Stimulated activated CD4-positive, alpha-beta T cell treated with anti-CD3 and anti-CD28 coated beads, Interleukin-1b, Interleukin-23, amount 100 ng/mL, for 1 hour (primary cell): ENCODE measurements at regions not wholly inside any gene's neighbourhood (a gene's known extent, or its start where the extent isn't known, plus 50 kb on each side); places are given as distances from the start of the nearest gene placed in this dataset.

Experiments
- DNase-seq, 2 donors: peaks; one replicate each; pipeline ENCODE4 v3.0.0-alpha.2; 2020; ENCODE audit warnings: low read depth in 2 of 2

DNA sequence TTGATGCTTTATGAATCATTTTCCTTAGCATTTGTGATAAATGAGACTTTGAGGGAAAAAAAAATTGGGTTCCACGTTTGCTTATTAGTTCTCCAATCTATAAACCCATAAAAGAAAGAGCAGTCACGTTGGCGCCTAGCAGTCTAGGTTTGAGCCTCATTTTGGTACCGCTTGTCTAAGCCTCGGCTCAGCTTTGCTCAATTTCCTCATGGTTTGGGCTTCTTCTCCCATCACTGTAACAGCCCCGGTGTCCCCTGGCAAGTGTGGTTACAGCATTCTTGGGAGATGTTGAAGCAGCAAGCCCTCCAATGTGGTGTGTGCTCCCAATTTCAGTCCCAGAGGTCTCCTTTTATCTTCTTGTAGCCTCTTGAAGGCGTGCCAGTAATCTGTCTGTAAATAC, 578.4 kb downstream of the CDK5RAP2 start:
- DNase-seq = no peak

DNA sequence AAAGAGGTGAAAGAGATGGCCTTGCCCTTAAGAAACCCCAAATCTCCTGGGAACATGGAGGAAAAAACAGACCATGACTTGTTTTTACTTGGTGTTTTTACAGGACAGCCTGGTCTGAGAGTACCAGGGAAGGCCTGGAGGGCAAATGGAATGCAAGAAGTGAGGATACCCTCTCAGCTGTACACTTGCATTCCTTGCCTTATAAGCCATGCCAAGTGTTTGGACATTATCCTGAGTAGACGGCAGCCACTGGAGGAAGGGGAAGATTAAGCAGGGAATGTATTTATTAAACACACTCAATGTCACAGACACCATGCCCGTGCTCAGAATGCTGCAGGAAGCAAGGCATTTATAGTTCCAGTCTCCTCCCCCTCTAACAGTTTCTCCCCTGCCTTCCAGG, 581.4 kb downstream of the CDK5RAP2 start:
- DNase-seq = no peak

DNA sequence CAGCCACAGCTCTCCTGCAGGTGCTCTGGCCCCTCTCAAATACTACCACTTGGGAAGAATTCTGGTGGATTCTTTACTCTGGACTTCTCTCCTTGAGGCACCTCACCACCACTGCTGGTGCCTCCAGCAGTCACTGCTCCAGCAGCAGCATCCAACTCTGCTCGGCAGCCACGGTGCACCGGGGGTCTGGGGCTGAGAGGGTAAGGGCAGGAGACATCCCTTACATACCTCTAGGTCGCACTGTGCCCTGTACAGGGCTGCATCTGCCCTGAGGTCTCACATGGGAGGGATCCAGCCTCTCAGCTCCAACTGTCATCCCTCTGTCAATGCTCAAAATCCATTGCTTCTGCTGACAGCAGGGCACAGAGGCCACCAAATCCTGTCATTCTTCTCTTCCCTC, 588.2 kb downstream of the CDK5RAP2 start:
- DNase-seq = no peak

DNA sequence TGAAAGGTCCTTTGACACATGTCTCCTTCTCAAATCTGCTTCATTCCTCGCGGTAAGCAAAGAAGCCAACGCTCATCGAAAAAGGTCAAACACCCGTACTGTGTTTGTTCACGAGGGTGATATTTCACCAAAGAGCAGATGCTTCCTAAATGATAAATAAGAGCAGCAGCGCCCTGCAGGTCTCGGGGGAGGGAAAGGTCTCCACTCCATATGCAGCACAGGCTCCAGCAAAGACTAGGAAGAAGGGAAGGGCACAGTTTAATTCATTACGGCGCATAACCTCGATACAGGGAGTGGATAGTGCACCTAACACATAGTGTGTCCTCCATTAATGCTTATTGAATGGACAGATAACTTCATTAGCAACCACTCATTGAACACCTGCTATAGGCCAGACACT, 593.3 kb downstream of the CDK5RAP2 start:
- no peak for DNase-seq

DNA sequence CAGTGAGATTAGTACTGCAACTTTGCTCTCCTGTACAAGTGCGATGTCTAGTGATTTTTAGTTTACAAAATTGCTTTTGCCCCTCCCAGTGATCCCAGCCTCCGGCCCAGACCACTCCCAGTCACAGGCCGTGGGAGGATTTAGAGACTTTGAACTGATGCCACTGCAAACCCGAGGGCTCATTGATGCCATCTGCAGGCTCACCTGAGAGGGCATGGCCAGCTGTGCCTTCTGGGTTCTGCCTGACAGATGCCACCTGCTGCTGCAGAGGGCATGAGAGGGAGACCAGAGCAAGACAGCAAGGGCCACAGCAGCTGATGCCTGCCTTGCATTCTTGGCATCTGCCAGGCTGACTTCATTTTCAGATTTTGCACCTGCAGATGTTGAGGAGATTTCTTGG, 593.8 kb downstream of the CDK5RAP2 start:
- DNase-seq = no peak

DNA sequence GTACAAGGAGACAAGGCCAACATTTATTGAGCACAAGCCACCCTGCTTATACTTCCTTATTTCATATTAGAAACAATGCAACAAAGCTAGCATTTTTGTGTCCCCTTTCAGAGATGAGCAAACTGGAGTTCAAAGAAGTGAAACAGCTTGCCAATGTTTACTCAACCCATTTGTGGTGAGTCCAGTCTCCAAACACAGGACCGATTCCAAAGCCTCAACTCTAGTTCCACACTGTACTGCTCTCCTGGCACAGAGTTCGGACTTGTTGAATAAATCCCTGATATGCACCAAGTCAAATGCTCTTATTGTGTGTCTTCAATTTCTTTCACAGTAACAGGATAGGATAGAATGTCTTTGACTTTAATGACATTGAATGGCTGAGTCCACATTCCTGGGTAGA, 604.8 kb upstream of the BRINP1 start:
- no peak for DNase-seq

DNA sequence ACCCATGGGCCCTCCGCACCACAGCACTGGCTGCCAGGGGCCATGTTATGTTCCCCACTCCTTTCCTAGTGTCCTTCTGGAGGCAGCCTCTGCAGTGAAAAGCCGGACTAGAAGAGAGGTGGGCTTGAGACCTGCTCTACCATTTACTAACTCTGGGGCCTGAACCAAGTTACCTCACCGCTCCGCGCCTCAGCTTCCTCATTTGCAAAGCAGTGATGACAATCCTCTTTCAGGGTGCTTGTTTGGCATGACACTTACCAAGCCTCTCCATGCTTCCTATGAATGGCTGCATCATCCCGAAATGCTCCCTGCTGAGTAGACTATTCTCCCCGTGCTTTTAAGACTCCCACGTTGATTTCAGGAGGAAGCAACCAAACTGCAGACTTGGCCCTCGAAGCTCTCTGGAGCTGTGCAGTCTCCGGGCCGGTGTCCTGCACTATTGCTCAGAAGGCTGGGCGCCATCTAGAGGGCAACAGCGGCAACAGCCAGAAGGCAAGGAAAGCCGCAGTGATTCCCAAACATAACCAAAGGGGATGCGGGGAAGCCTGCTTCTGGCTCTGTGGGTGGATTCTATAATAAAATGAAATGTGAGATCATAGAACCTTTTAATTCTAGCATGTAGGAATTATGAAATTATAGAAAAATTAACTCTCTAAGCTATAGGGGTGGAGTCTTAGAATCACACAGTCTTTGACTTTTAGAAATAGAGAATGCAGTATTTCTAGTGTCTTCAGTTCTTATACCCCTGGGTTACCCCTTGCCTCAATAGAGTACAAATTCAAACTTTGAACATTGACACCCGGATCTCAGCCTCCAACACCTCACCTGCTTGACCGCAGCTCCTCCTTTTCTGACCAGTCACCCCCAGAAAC, 599.8 kb upstream of the BRINP1 start:
- DNase-seq = peak in 1 of 2 donors; percentile 1

DNA sequence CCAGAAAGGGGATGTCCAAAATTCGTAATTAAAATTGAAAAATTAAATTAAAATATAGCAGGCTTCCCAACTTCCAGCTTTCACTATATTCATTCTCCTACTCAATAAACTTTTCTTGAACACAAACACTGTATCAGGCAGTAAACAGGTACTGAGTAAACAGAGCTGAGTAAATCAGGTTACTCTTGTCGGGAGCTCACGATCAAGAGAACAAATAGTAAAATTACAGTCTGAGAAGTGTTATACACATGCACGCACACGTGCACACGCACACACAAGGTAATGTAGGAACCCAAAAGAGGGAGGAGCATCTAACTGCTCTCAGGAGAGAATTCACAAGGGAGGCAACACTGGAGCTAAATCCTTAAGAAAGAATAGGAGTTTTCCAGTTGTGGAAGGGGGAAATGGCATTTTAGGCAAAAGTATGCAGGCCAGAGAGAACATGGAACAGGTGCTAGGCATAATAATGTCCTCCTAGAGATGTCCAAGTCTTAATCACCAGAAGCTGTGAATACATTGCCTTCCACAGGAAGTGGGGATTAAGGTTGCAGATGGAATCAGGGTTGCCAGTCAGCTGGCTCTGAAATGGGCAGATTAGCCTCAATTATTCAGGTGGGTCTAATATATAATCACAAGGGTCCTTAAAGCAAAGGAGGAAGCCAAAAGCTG, 598.8 kb upstream of the BRINP1 start:
- no peak for DNase-seq

DNA sequence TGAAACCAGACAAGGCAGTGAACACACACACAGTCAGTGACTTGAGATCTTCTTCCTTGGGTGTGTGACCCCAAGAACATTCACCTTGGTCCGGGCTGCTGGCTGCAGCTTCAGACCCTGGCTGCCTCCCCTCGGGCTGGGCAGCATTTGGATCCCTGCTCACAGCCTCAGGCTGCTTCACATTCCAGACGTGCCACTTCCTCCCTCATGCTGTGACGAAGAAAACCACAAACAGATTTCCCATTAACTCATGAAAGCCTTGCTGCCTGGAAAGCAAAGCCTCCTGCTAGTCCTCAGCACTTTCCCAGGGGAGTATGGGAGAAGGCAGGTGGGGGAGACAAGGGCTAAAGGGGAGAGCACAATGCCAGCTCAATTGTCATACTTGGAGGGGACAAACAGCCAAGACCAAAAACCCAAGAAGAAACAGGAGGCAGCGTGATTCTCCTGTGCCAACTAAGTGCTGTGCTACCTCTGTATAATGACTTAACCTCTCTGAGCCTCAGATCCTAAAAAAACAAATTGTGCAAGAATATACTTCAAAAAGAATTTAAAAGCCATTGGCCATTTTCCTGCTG, 594.6 kb upstream of the BRINP1 start:
- no peak for DNase-seq

DNA sequence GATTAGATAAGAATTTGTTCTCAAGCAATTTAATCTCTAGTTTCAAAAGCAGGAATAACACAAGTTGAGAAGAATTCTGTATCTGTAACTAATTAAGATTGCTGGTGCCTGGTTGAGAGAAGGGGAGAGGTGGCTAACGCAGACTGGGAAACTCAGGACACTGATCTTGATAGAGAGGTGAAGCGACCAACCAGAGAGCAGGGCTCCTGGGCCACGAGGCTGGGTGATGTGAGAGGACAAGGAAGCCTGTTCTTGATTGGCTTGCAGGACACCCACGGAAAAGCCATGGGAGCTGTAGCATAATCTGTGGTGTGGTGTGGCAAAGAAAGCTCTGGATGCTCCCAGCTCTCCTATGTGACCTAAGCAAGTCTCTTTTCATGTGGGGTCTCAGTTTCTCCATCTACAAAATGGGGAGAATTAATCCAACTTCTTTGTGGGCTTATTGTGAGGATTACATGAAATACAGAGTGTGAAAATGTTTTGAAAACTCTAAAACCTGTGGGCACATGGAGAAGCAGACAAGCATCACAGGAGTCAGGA, 594.1 kb upstream of the BRINP1 start:
- no peak for DNase-seq

DNA sequence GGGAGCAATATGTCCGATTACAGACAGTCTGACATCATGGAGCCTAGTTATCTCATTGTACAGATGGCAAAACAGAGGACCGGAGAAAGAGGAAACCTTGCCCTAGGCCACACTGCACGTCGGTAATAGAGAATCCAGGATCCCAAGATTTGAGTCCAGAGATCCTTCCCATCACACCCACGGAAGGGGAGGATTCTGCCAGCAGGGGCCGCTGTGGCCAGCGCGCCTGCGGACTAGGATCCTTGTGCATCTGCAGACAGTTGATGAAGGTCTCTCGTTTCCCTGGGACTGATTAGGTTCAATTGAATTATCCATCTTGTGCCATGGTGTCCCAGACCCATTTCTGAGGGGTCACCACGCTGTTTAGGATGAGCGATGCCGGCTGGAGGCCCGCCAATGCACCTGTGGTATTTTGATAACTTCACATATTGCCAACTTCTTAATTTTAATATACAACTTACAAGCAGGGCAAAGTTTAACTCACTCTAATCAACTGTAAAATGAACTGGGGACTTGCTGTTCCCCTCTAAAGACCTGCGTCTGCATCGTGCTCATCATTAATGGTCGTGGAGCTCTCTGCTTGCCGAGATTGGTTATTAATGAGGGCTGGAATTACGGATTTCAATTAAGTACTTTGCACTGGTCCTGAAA, 592.7 kb upstream of the BRINP1 start:
- no peak for DNase-seq

DNA sequence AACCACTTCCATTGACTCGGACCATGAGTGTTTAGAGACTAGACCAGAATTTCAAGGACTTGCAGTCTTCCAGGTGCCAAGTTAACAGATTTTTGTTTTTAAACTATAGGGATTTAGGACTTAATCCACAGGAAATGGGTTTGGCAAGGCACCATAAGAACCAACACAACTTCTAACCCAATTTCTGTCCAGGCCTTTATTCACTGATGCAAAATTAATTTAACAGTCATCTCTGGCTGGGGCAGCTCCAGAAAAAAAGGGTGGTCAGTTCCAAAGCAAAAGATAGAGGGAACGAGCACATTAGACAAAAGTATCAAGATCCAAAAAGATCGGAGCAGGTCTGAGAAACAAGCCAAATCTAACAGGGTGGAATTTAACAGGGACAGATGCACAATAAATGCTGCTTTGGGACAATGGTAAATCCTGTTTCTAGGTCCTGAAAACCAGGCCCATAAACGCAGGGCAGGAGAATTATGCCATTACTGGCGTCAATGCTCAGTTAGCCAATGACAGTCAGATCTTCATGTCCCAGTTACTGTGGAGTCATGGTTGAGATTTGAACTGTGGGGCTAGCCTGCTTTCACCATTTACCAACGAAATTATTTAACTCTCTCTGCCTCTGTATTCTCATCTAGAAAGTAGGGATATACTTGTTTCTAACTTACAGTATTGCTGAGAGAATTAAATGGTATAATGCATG, 590.8 kb upstream of the BRINP1 start:
- DNase-seq = no peak

DNA sequence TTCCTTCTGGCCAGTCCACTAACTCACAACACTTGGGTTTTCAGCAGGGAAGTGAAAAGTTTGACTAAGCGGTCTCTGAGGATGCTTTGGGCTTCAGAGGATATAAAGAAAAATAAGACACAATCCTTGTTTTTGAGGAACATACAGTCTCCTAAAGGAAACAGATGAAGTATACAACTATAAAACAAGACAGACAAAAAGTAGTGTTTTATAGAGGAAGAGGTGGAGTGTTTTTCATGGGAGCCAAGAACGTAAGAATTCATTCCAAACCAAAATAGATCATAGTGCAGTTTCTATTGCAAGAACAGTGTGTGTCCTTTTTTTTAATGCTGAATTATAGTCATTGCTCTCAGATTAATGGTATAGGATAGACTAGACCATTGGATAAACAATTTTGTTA, 586.9 kb upstream of the BRINP1 start:
- DNase-seq = no peak

DNA sequence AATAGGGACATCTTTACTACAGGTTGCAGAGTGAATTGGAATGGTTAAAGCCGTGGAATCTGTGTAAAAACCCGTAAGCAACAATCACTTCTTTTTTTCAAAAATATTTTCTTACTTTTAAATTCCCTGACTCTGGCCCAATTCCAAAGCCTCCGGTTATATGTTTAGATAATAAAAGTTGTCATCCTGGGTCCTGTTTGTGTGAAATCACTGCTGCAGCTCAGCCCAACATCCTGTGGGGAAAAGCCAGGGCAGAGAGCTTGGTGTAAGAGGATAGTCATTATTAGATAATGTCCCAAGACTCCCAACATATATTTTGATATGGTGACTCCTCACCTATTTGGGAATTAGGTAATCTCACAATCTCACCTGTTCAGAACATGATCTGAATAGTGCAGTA, 586.0 kb upstream of the BRINP1 start:
- no peak for DNase-seq

DNA sequence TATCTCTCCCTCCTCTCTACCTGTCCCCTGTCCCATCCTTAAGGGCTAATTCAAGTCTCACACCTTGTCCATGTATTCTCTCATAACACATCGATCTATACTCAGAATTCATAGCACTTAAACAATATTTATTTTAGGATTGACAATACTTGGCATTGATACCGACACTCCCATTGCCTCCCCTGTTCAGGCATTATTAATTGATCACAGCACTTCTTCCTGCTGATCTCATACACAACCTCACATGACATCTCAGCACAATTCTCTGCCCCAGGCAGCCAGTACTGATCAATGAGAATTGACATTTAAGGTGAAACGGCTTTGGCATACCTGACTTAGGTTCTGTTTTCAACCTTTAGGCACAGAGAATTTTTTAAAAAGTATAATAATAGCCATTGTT, 582.4 kb upstream of the BRINP1 start:
- DNase-seq = no peak

DNA sequence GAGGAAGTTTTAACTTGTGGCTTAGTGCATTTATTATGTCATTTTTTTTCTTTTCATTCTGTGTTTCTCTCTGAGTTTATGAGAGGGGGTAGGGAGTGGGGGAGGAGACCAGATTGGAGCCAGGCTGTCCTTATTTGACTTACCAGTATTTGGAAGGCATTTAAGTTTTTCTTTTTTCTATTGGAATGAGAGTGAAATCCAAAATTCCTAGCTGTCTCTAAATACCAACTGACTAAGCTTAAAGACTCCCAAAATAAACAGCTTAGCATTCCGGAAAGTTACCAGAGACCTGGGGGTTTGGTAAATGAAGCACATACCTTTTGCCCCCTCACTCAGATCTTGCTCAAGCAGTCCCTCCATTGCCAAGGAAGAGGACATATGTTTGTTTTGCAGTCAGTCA, 581.9 kb upstream of the BRINP1 start:
- DNase-seq = no peak

DNA sequence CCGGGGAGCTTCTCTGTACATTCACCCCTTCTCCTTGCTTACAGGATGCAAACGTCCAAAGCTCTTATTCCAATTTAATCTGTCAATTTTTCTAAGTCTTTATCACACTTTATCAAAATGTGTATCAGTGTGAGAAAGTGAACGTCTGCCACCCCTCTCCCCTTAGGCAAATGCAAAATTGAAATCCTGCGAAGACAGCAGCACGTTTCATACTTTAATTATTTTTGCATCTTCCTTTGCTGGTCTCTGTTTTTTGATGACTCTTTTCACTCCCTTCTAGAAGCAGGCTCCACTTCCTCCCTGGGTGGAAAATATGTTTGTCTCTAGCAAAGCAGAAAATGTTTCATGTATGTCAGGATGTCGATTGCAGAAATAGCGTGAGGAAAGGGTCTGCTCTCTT, 576.5 kb upstream of the BRINP1 start:
- DNase-seq = no peak

DNA sequence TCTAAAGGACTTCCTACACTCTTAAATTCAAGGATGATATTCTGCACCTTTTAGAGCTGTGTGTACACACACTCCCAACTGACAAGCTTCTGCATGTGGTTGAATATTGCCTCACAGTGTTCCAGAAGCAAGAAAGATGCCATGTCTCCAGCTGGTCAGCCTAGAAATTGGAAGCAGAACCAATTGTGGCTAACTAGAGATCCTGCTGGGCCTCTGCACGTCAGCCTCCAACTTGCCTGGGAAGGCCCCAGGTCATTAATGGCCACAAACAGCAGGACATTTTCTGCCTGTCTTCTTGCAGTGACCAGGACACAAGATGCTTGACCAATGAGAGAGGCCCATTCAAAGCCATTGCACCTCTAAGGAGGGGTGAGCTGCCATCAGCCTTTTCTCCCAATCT, 571.9 kb upstream of the BRINP1 start:
- DNase-seq = no peak

DNA sequence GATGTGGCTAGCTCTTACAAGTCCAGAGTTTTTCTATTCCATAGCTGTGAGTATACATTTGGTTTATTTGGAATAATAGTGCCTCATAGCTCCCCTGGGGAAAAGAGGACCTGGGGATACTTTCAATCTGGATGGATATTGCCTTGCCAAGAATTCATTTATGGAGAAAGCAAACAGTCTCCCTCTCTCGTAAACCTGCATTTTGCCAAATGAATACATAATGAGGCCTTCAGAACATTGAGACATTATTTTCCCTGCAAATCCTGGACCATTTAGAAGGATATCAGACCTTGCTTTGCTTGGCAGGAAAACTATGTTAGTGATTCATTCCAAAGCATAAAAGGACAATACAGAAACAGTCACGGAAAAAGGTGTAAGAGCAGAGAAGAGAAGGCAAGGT, 569.6 kb upstream of the BRINP1 start:
- no peak for DNase-seq

DNA sequence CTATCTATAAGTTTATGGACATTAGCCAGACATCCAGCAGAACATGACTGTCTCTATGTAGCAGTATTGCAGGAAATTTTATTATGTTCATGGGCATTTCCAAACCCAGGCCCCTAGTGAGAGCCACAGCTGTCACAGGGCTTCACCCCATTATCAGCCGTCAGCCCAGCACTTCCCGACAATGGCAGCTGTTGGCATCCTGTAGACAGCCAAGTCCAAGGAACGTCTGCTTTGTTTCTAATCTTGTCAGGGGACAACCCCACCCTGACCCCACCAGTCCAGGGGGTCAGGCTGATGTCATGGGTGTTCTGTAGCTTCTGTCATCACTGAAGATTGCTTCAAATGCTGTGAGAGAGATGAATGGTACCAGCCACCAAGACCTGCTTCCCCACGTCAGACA, 565.3 kb upstream of the BRINP1 start:
- DNase-seq = no peak

DNA sequence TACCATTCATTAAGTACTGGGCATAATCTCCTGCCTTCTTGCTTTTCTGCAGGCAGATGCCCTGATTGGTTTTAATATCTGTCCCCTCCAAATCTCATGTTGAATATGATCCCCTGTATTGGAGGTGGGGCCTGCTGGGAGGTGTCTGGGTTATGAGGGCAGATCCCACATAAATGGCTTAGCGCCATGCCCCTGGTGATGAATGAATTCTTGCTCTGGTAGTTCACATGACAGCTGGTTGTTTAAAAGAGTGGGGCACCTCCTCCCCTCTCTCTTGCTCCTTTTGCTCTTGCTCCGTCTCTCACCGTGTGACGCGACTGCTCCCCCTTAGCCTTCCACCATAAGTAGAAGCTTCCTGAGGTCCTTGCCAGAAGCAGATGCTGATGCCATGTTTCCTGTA, 564.0 kb upstream of the BRINP1 start:
- no peak for DNase-seq

DNA sequence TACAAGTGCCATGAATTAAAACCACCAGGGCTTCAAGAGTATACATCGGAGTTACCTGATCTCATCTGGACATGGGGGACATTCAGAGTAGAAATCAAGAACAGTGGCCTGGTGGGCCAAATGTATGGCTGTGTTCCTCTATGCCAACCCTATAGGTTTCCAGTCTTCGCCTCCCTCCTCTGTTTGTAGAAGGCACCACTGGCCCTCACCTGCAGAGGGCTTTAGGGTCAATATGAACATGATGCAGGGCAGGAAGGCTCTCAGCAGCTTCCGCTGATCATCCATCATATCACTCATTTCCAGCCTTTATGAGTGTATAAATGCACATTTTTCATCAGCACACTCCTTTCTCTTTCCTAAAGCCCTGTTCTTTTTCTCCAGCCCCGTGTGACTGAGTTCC, 555.5 kb upstream of the BRINP1 start:
- DNase-seq = no peak
